GM12865 (cell line): ENCODE measurements at regions not wholly inside any gene's neighbourhood (a gene's known extent, or its start where the extent isn't known, plus 50 kb on each side); places are given as distances from the start of the nearest gene placed in this dataset.
"Not testable (repeated sequence)": the region's sequence is repeated elsewhere in the genome, so short reads cannot be mapped to it uniquely, and the experiment has no call there.

ENCODE experiments used
- DNase-seq: peaks from one replicate; pipeline ENCODE4 v3.0.0; 2010; ENCODE audit warnings: low read depth
- H3K4me3 ChIP-seq: 2 replicates; pipeline ENCODE4 v1.5.1; 2011; ENCODE audit warnings: mild to moderate bottlenecking, low read depth, low read length, control low read depth
- CTCF ChIP-seq: IDR thresholded peaks from 2 replicates; pipeline ENCODE4 v1.5.1; 2011; ENCODE audit warnings: low read length, control low read depth, low read depth, inconsistent platforms; ENCODE audit not compliant: insufficient read depth; ENCODE audit errors: missing control alignments

GRCh38 chr15:31217067-31217466 is 109.6 kb upstream of the KLF13 start:
- TF ChIP-seq CTCF, result no peak
- no peak for DNase-seq
- peak overlapping the region; percentile 67 for H3K4me3 ChIP-seq

- no peak overlapping the region for H3K4me3 ChIP-seq
- TF ChIP-seq CTCF, result no peak
- no peak for DNase-seq
Observed at GRCh38 chr15:31217566-31218270, 108.9 kb upstream of the KLF13 start.

GRCh38 chr15:31219221-31219620 is 107.4 kb upstream of the KLF13 start:
- TF ChIP-seq CTCF, result no peak
- no peak for DNase-seq
- H3K4me3 ChIP-seq, result no peak overlapping the region

GRCh38 chr15:31221936-31222515 is 104.6 kb upstream of the KLF13 start:
- no peak overlapping the region for H3K4me3 ChIP-seq
- no peak for TF ChIP-seq CTCF
- no peak for DNase-seq

- TF ChIP-seq CTCF, result no peak
- DNase-seq, result no peak
- H3K4me3 ChIP-seq, result no peak overlapping the region
Observed at GRCh38 chr15:31222773-31223341, 103.8 kb upstream of the KLF13 start.

- no peak overlapping the region for H3K4me3 ChIP-seq
- no peak for DNase-seq
Observed at GRCh38 chr15:31223478-31224350, 102.9 kb upstream of the KLF13 start.

GRCh38 chr15:31224661-31225060 is 102.0 kb upstream of the KLF13 start:
- not testable (repeated sequence) for H3K4me3 ChIP-seq, DNase-seq

More at GRCh38 chr15:31223478-31224350, 102.9 kb upstream of the KLF13 start:
- no peak for TF ChIP-seq CTCF
